ENCODE measurements at regions not wholly inside any gene's neighbourhood (a gene's known extent, or its start where the extent isn't known, plus 50 kb on each side); places are given as distances from the start of the nearest gene placed in this dataset.
A peak's percentile ranks its signal among the peaks of the same experiment; 100 is the strongest.

DNA sequence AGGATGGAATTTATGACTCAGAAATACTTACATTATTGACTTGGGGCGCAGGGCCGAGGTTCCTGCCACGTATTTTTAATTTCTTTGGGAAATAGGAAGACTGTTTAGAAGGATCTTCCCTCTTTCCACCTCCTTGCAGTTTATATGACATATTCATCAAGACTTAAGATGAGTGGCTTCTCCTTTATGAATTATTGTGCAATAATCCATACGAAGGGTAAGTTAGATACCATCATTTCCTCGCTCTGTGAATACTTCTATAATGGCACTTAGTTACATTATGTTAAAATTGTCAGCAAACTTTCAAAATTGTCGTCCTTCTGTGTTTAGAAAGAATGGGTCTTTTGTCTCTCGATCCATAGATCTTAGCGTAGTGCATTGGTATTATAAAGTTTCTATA, 328.8 kb upstream of the UBE2E3 start:
- intact Hi-C loops (cut with DNase I, micrococcal nuclease) = no loop called here
- no peak for ATAC-seq
- DNase-seq = no peak

DNA sequence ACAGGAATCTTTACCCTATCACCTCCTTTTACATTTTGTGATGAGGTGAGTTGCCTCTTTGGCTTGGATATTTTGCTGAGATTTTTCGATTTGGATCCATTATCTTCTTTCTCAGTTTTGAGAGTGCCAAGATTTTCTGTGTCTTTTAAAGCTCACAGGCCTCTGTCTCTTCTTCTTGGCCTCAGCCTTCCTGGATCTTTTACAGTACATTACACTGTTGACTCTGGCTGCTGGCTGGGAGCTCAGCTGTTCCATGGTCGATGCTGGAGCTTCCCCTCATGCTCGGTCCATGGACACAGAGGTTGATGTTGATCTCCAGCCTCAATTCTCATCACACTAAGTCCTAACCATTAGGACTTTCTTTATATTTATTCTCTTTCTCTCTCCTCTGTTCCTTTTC, 332.8 kb upstream of the UBE2E3 start:
- no peak for ATAC-seq
- intact Hi-C loops (cut with DNase I, micrococcal nuclease) = no loop called here
- DNase-seq = no peak

DNA sequence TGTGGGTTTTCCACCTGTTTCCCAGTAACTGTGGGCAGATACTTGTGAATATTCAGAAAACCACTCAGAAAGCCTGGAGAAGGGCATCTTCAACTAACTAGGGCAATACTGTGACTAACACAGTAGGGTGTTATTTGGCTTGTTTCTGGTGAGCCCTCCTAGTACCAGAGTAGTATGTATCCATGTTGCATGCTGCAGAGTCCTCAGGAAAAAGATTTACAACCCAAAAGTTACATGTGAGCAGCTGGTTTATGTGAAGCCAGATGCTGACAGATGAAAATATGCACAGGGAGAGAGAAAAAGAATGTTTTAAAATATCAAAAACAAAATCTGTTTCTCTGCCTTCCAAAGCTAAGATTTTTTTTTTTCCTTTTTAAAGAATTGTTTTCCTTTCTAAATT, 333.2 kb upstream of the UBE2E3 start:
- no peak for ATAC-seq
- DNase-seq = no peak
- intact Hi-C loops (cut with DNase I, micrococcal nuclease) = no loop called here

- ATAC-seq (no peak), DNase-seq (no peak)
These were observed 333.6 kb upstream of the UBE2E3 start for GRCh38 chr2:180646756-180647155.

GRCh38 chr2:180644709-180645108, 335.7 kb upstream of the UBE2E3 start:
- intact Hi-C loops (cut with DNase I, micrococcal nuclease) = no loop called here
- peak; percentile 74 for ATAC-seq
- DNase-seq = no peak

More at GRCh38 chr2:180646756-180647155, 333.6 kb upstream of the UBE2E3 start:
- intact Hi-C loops (cut with DNase I, micrococcal nuclease) = no loop called here

GRCh38 chr2:180630756-180631155, 349.6 kb upstream of the UBE2E3 start:
- no peak for DNase-seq
- no peak for ATAC-seq
- intact Hi-C loops (cut with DNase I, micrococcal nuclease) = no loop called here

DNA sequence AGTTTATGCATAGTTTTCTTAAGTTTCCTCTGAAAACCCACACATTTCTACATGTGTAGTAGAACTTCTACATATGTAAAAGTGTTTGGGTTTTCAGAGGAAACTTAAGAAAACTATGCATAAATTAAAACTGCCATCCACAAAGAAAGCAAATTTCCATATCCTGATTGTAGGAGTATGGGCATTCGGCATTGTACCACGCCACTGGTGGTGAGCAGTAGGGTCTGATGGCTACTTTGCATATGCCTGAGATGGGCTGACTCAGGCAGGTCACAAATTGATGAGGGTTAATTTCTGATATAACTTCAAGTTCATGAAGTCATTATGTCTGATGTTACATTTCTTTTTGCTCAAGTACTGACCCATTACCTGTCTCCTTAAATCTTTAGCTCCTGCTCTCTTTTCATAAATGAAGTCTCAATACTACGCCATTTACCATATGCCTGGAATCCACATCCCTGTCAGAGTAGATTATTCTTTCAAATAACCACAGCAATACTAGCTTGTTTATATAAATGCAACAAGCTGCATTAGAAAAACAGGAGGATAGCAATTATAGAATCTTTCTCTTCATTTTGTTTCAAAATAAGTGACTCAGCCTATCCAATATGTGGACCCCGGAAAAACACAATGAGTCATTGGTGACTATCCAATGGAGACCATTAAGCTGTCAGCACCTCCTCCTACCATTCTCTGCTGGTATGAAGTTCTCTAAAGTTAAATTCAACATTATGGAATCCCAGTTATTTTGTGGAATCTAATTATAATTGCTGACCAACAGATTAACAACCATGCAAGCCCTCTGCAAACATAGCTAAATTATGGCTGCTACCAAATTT, 355.2 kb upstream of the UBE2E3 start:
- ATAC-seq = no peak
- DNase-seq = no peak

GRCh38 chr2:180621941-180622918, 358.2 kb upstream of the UBE2E3 start:
- ATAC-seq (no peak), DNase-seq (no peak)
- intact Hi-C loops (cut with DNase I, micrococcal nuclease) = no loop called here

More for the DNA sequence above, 355.2 kb upstream of the UBE2E3 start:
- intact Hi-C loops (cut with DNase I, micrococcal nuclease) = no loop called here

DNA sequence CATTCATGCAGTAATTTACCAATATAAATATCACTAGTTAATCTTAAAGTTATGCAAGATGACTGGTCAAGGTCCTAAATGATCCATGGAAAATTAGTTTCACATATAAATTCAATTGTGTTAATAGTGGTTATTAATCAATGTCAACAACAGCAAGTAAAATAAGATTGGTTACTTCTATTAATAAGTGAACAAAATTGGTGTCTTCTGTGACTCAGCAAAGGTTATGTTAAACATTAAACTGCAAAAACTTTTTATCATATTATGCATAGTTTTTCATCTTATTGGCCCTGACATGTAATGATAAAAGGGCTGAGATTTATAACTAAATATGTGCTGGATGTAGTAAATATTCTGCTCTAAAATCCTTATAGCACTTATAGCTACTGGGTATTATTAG, 359.0 kb upstream of the UBE2E3 start:
- intact Hi-C loops (cut with DNase I, micrococcal nuclease) = no loop called here
- DNase-seq (no peak), ATAC-seq (no peak)

DNA sequence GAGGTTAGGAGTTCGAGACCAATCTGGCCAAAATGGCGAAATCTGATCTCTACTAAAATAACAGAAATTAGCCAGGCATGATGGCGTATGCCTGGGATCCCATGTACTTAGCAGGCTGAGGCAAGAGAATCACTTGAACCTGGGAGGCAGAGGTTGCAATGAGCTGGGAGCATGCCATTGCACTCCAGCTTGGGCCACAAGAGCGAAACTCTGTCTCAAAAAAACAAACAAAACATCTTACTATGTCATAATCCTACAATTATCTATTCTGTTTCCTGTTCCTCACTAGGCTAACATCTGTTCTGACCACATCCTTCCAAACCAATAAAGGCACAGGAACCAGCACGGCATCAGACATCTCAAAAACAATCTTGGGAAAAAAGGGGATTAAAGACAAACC, 361.8 kb upstream of the UBE2E3 start:
- ATAC-seq (no peak), DNase-seq (no peak)
- intact Hi-C loops (cut with DNase I, micrococcal nuclease) = no loop called here

- intact Hi-C loops (cut with DNase I, micrococcal nuclease) = no loop called here
- ATAC-seq (no peak), DNase-seq (no peak)
These were observed 365.6 kb upstream of the UBE2E3 start for GRCh38 chr2:180614776-180615175.

DNA sequence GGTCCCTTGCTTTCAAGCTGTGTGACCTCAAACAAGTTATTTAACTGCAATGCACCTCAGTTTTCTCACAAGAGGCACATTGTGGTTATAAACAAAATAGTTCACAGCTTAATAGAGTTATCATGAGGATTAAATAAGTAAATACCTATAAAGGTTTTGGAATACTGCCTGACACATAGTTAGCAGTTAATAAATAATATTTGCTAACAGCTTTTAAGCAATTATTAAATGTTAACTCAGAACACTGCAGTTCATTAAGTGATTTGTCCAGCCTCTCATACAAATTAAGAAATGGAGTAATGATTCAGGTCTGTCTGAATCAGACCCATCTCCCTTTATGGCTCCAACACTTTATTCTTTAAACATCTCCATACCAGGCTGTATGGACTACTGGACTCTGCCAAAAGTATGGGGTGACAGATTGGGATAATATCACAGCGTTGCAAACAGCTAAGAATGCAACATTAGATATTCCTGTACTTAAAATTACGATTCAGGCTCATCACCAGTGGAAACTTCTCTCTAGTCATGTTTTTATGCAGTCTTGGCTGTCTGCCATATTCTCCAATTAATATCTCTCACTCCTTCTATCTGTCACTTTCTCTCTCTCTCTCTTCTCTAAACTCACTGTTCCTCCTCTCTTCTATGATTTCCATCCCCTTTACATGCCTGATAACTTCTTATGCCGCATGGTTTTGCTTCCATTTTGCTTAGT, 370.6 kb upstream of the UBE2E3 start:
- DNase-seq = no peak
- no peak for ATAC-seq
- intact Hi-C loops (cut with DNase I, micrococcal nuclease) = no loop called here

DNA sequence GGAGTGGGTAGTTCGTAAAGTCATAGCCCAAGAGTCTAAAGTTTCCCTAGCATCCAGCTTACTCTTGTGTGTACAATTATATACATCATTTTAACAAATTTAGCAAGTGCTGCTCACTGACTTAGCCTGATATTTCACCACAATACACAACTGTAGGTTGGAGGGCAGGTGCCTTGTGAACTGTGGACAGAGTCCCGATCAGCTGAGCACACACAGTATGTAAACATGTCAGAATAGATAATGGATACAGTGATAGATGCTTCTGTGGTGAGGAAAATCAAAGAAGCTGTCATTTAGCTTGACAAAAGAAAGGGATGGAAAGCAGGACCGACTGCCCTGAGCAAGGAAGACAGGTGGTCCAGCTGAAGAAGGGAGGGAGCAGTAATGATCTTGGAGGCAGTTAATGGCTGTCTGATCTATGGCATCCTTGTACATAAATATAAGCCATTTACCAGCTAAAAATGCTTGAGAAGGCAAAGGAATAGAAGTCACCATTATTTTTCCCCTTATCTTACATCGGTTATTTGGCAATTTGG, 372.8 kb upstream of the UBE2E3 start:
- intact Hi-C loops (cut with DNase I, micrococcal nuclease) = no loop called here
- DNase-seq (no peak), ATAC-seq (peak; percentile 42)

- ATAC-seq (peak; percentile 59), DNase-seq (peak in 1 of 2 donors; percentile 20)
- intact Hi-C loops (cut with DNase I, micrococcal nuclease) = no loop called here
These were observed 376.3 kb upstream of the UBE2E3 start for GRCh38 chr2:180604077-180604476.

- intact Hi-C loops (cut with DNase I, micrococcal nuclease) = no loop called here
- ATAC-seq (no peak), DNase-seq (no peak)
These were observed 379.4 kb upstream of the UBE2E3 start for GRCh38 chr2:180601016-180601415.

DNA sequence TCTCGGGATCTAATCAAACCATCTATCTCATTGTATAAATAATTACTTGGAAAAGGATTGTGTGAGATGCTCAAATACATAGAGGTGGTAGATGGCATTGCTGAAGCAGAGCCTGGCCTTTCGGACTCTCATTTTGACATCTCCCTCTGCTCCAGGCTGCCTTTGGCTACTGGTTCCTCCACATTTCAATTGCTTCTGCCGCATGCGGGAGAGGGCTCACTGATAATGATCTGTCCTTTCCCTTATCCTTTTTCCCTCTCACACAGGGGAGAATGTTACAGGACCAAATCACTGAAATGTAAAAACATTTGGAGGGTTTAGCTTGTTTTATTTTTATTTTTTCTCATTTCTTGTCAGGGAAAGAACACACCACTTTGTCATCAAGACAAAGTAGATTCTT, 380.6 kb upstream of the UBE2E3 start:
- no peak for ATAC-seq
- no peak for DNase-seq
- intact Hi-C loops (cut with DNase I, micrococcal nuclease) = no loop called here

GRCh38 chr2:180597179-180597578, 383.2 kb upstream of the UBE2E3 start:
- DNase-seq = no peak
- no peak for ATAC-seq
- intact Hi-C loops (cut with DNase I, micrococcal nuclease) = no loop called here

GRCh38 chr2:180596453-180596852, 384.0 kb upstream of the UBE2E3 start:
- DNase-seq = no peak
- ATAC-seq = no peak
- intact Hi-C loops (cut with DNase I, micrococcal nuclease) = no loop called here

GRCh38 chr2:180591947-180592346, 388.5 kb upstream of the UBE2E3 start:
- ATAC-seq (no peak), DNase-seq (no peak)
- intact Hi-C loops (cut with DNase I, micrococcal nuclease) = no loop called here
